Hematopoietic multipotent progenitor cell treated with erythropoietin and hydrocortisone succinate and interleukin-3 and kit ligand, for 8 days (in vitro differentiated cells): ENCODE measurements at regions not wholly inside any gene's neighbourhood (a gene's known extent, or its start where the extent isn't known, plus 50 kb on each side); places are given as distances from the start of the nearest gene placed in this dataset.

Experiments used
- DNase-seq: peaks from one replicate; pipeline ENCODE4 v3.0.0-alpha.2; 2015

DNA sequence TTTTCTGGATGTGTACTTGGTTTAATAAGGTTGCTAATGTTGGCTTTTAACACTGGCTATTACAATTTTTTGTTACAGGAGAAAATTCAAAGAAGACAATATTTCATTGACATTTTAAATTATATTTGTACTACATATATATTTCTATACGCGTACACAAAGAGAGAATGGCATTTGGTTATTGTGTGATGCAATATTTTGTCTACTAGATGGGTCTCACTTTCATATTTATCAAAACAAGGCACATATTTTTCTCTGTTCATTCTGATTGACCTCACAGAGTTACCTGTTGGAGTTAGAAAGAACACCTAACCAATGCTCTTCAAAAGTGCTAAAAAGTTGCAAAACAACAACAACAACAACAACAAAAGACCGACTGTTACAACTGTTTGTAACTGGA lies 50.2 kb upstream of the VGLL3 start:
- DNase-seq: no peak
